A549 (cell line): ENCODE measurements at regions not wholly inside any gene's neighbourhood (a gene's known extent, or its start where the extent isn't known, plus 50 kb on each side); places are given as distances from the start of the nearest gene placed in this dataset.

Source experiments
- CHD2 ChIP-seq: fragments of 150-350 bp; IDR thresholded peaks from 2 replicates; pipeline ENCODE4 v1.6.1; 2014; ENCODE audit warnings: low read length; ENCODE audit not compliant: partially characterized antibody
- CTCF ChIP-seq: fragments of >200 bp; sonication (Bioruptor Twin); formaldehyde crosslinking; IDR thresholded peaks from 3 replicates; pipeline ENCODE4 v1.5.1; 2016
- HOXB13 ChIP-seq: fragments of 250-450 bp; sonication (Bioruptor Pico); IDR thresholded peaks from 2 replicates; pipeline ENCODE4 v1.5.0; 2020; ENCODE audit warnings: low read depth, mild to moderate bottlenecking, moderate library complexity
- MAFK ChIP-seq: fragments of 450-650 bp; IDR thresholded peaks from 2 replicates; pipeline ENCODE4 v1.6.1; 2014; ENCODE audit not compliant: partially characterized antibody
- PHF8 ChIP-seq: fragments of 200-600 bp; sonication (generic); IDR thresholded peaks from 2 replicates; pipeline ENCODE4 v1.6.1; 2016; ENCODE audit warnings: low read depth, mild to moderate bottlenecking, antibody characterized with exemption, moderate library complexity, borderline replicate concordance
- POLR2A ChIP-seq: IDR thresholded peaks from 2 replicates; pipeline ENCODE4 v1.6.1; 2012; ENCODE audit warnings: mild to moderate bottlenecking, low read length

- TF ChIP-seq CHD2 (no peak), POLR2A (no peak), CTCF (no peak), HOXB13 (no peak), MAFK (no peak), PHF8 (no peak)
These were observed 65.3 kb upstream of the WDR1 start for GRCh38 chr4:10181745-10182445.
